ENCODE measurements at regions not wholly inside any gene's neighbourhood (a gene's known extent, or its start where the extent isn't known, plus 50 kb on each side); places are given as distances from the start of the nearest gene placed in this dataset.

DNA sequence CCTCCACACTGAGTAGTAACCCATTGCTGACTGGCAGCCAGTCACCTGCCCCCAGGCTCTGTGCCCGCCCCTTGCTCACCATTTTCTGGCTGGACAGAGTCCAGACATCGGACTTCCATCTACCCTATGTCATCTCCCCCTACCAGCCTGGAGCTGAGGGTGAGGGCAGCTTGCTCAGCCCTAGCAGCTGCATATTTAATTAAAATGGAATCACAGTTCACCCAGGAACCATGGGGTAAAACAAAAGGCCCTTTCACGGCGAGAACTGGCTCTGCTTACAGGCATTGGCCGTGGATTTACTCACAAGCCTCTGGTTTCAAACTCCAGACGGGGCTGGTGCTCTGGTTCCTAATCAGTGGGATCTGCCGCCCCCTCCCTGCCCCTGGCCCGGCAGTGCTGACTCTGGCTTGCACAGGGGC is 94.9 kb upstream of the ATP2B2 start:
- TF ChIP-seq EZH2phosphoT487 (IDR thresholded peaks at IDR 0.05; ENCODE audit: unreplicated experiment) = no peak
- TF ChIP-seq, protein P1, sequence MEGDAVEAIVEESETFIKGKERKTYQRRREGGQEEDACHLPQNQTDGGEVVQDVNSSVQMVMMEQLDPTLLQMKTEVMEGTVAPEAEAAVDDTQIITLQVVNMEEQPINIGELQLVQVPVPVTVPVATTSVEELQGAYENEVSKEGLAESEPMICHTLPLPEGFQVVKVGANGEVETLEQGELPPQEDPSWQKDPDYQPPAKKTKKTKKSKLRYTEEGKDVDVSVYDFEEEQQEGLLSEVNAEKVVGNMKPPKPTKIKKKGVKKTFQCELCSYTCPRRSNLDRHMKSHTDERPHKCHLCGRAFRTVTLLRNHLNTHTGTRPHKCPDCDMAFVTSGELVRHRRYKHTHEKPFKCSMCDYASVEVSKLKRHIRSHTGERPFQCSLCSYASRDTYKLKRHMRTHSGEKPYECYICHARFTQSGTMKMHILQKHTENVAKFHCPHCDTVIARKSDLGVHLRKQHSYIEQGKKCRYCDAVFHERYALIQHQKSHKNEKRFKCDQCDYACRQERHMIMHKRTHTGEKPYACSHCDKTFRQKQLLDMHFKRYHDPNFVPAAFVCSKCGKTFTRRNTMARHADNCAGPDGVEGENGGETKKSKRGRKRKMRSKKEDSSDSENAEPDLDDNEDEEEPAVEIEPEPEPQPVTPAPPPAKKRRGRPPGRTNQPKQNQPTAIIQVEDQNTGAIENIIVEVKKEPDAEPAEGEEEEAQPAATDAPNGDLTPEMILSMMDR (conservative IDR thresholded peaks at IDR 0.05; ENCODE audit: low read depth in 2 of 2) = no peak
- TF ChIP-seq ZNF331 (CRISPR knock-in tag; IDR thresholded peaks at IDR 0.05; ENCODE audit: low read depth) = no peak
